Spinal cord (tissue), 9 donors: ENCODE measurements at regions not wholly inside any gene's neighbourhood (a gene's known extent, or its start where the extent isn't known, plus 50 kb on each side); places are given as distances from the start of the nearest gene placed in this dataset.
A peak's percentile ranks its signal among the peaks of the same experiment; 100 is the strongest.

Source experiments
- DNase-seq, 6 donors: peaks; one replicate each; pipeline versions ENCODE4 v3.0.0 to v3.0.0-alpha.2; 2013 to 2015; ENCODE audit warnings: low spot score in 6 of 6, low read depth in 4 of 6
- H3K27ac ChIP-seq: one replicate; pipeline ENCODE4 v1.5.1; 2013; ENCODE audit warnings: low read depth, low read length, control low read depth
- H3K27me3 ChIP-seq: one replicate; pipeline ENCODE4 v1.6.1; 2013; ENCODE audit warnings: low read length; ENCODE audit not compliant: control insufficient read depth, insufficient read depth
- H3K36me3 ChIP-seq: one replicate; pipeline ENCODE4 v1.6.1; 2013; ENCODE audit warnings: low read length; ENCODE audit not compliant: control insufficient read depth, insufficient read depth
- H3K4me1 ChIP-seq: one replicate; pipeline ENCODE4 v1.6.1; 2013; ENCODE audit warnings: low read length; ENCODE audit not compliant: control insufficient read depth, insufficient read depth
- H3K4me3 ChIP-seq: one replicate; pipeline ENCODE4 v1.5.1; 2013; ENCODE audit warnings: low read depth, low read length, control low read depth
- H3K9me3 ChIP-seq: one replicate; pipeline ENCODE4 v1.6.1; 2013; ENCODE audit warnings: low read length; ENCODE audit not compliant: control insufficient read depth, insufficient read depth
- WGBS: methylation state at CpG from one replicate; pipeline ENCODE4 v1.1.5; 2013; ENCODE audit warnings: missing lambda C conversion rate; ENCODE audit not compliant: insufficient coverage; 5-methylcytosine and 5-hydroxymethylcytosine counted together
- donor health status: healthy.

- no peak overlapping the region for H3K27ac ChIP-seq
- no peaks in the 10 kb centered on the region for H3K9me3 ChIP-seq
- H3K4me3 ChIP-seq = no peak overlapping the region
- DNase-seq = no peak
- H3K36me3 ChIP-seq = no peaks in the 10 kb centered on the region
- no peaks in the 10 kb centered on the region for H3K27me3 ChIP-seq
- 69% methylated on average over 3 of the region's 5 CpGs for WGBS
- no peaks in the 10 kb centered on the region for H3K4me1 ChIP-seq
Measured at GRCh38 chr18:28584731-28585130, 407.8 kb upstream of the CDH2 start.

GRCh38 chr18:28582724-28583123, 405.8 kb upstream of the CDH2 start:
- no CpG with 5 or more reads among the region's 2 CpGs for WGBS
- Histone ChIP-seq H3K4me3 (no peak overlapping the region), H3K9me3 (no peaks in the 10 kb centered on the region), H3K36me3 (no peaks in the 10 kb centered on the region), H3K27me3 (no peaks in the 10 kb centered on the region), H3K4me1 (no peaks in the 10 kb centered on the region), H3K27ac (no peak overlapping the region)
- peak in 1 of 6 donors; percentile 86 for DNase-seq

- Histone ChIP-seq H3K27me3 (no peaks in the 10 kb centered on the region), H3K9me3 (no peaks in the 10 kb centered on the region), H3K27ac (no peak overlapping the region), H3K36me3 (no peaks in the 10 kb centered on the region), H3K4me1 (no peaks in the 10 kb centered on the region), H3K4me3 (no peak overlapping the region)
- no CpG with 5 or more reads among the region's 4 CpGs for WGBS
- DNase-seq = peak in 2 of 6 donors; percentile 11 to 69
Measured at GRCh38 chr18:28581521-28582071, 404.7 kb upstream of the CDH2 start.

- WGBS = no CpG with 5 or more reads among the region's 3 CpGs
Measured at GRCh38 chr18:28576941-28577340, 400.0 kb upstream of the CDH2 start.

GRCh38 chr18:28575123-28575522, 398.2 kb upstream of the CDH2 start:
- 60% methylated on average over 1 of the region's 3 CpGs for WGBS

More at GRCh38 chr18:28576941-28577340, 400.0 kb upstream of the CDH2 start:
- DNase-seq = no peak
- Histone ChIP-seq H3K27me3 (no peaks in the 10 kb centered on the region), H3K4me1 (no peaks in the 10 kb centered on the region), H3K36me3 (no peaks in the 10 kb centered on the region), H3K4me3 (no peak overlapping the region), H3K27ac (no peak overlapping the region), H3K9me3 (no peaks in the 10 kb centered on the region)

GRCh38 chr18:28574175-28574574, 397.2 kb upstream of the CDH2 start:
- no CpG with 5 or more reads among the region's 1 CpG for WGBS
- H3K4me1 ChIP-seq = no peaks in the 10 kb centered on the region
- no peak for DNase-seq
- no peak overlapping the region for H3K27ac ChIP-seq
- H3K4me3 ChIP-seq = no peak overlapping the region
- no peaks in the 10 kb centered on the region for H3K27me3 ChIP-seq
- no peaks in the 10 kb centered on the region for H3K36me3 ChIP-seq
- no peaks in the 10 kb centered on the region for H3K9me3 ChIP-seq

More at GRCh38 chr18:28575123-28575522, 398.2 kb upstream of the CDH2 start:
- peak in 1 of 6 donors; percentile 88 for DNase-seq
- H3K36me3 ChIP-seq = no peaks in the 10 kb centered on the region
- no peak overlapping the region for H3K27ac ChIP-seq
- no peak overlapping the region for H3K4me3 ChIP-seq
- no peaks in the 10 kb centered on the region for H3K9me3 ChIP-seq
- no peaks in the 10 kb centered on the region for H3K4me1 ChIP-seq
- no peaks in the 10 kb centered on the region for H3K27me3 ChIP-seq

- Histone ChIP-seq H3K27ac (no peak overlapping the region), H3K4me3 (no peak overlapping the region), H3K27me3 (no peaks in the 10 kb centered on the region), H3K9me3 (no peaks in the 10 kb centered on the region), H3K36me3 (no peaks in the 10 kb centered on the region), H3K4me1 (no peaks in the 10 kb centered on the region)
- WGBS = 71% methylated on average over 1 of the region's 2 CpGs
- DNase-seq = no peak
Measured at GRCh38 chr18:28571929-28572328, 395.0 kb upstream of the CDH2 start.

- peak in 2 of 6 donors; percentile 9 to 70 for DNase-seq
- Histone ChIP-seq H3K27me3 (no peaks in the 10 kb centered on the region), H3K9me3 (peaks cover 3% of the 10 kb centered on the region), H3K4me1 (no peaks in the 10 kb centered on the region), H3K4me3 (no peak overlapping the region), H3K36me3 (no peaks in the 10 kb centered on the region), H3K27ac (no peak overlapping the region)
Measured at GRCh38 chr18:28560331-28560730, 383.4 kb upstream of the CDH2 start.

- H3K9me3 ChIP-seq = peaks cover 3% of the 10 kb centered on the region
- no peak overlapping the region for H3K27ac ChIP-seq
- H3K27me3 ChIP-seq = no peaks in the 10 kb centered on the region
- WGBS = 25% methylated on average over 1 of the region's 1 CpG
- H3K36me3 ChIP-seq = no peaks in the 10 kb centered on the region
- peak in 2 of 6 donors; percentile 9 to 25 for DNase-seq
- H3K4me3 ChIP-seq = no peak overlapping the region
- no peaks in the 10 kb centered on the region for H3K4me1 ChIP-seq
Measured at GRCh38 chr18:28559511-28559910, 382.6 kb upstream of the CDH2 start.

GRCh38 chr18:28541934-28542333, 365.0 kb upstream of the CDH2 start:
- WGBS = no CpG with 5 or more reads among the region's 4 CpGs
- Histone ChIP-seq H3K4me1 (no peaks in the 10 kb centered on the region), H3K27me3 (no peaks in the 10 kb centered on the region), H3K4me3 (no peak overlapping the region), H3K27ac (no peak overlapping the region), H3K9me3 (no peaks in the 10 kb centered on the region), H3K36me3 (no peaks in the 10 kb centered on the region)
- peak in 1 of 6 donors; percentile 45 for DNase-seq
